IMR-90 (cell line): ENCODE measurements at regions not wholly inside any gene's neighbourhood (a gene's known extent, or its start where the extent isn't known, plus 50 kb on each side); places are given as distances from the start of the nearest gene placed in this dataset.

ENCODE experiments used
- ATAC-seq: fragments of 200-7000 bp; cut with Tn5 transposase; 2 replicates; pipeline ENCODE4 v1.9.1; 2020; ENCODE audit warnings: low read depth, mild to moderate bottlenecking, moderate library complexity
- BruUV-seq: library from RNA; stranded (reverse); fragments of 400-500 nt; replicated peaks from 2 replicates; lab custom pipeline; 2021; lab: Mats Ljungman, UMichigan
- CTCF ChIA-PET: fragments of 300-600 bp; formaldehyde crosslinking; extraction: SDS; loops from one replicate; lab custom pipeline; 2021; ENCODE audit warnings: antibody characterized with exemption; lab: Yijun Ruan, JAX
- POLR2A ChIA-PET: fragments of 300-600 bp; sonication (Branson Sonifier 250); formaldehyde crosslinking; loops from one replicate; lab custom pipeline; 2022; ENCODE audit warnings: antibody characterized with exemption; ENCODE audit not compliant: unreplicated experiment; lab: Charles Lee
- DNase-seq: peaks from one replicate; pipeline ENCODE4 v3.0.0; 2013
- H2AFZ ChIP-seq: replicated peaks from 2 replicates; pipeline ENCODE3; 2013; ENCODE audit warnings: low read length, mild to moderate bottlenecking; ENCODE audit not compliant: poor library complexity
- H2AK5ac ChIP-seq: 2 replicates; pipeline ENCODE4 v1.6.1; 2013; ENCODE audit warnings: low read depth, low read length, inconsistent platforms
- H2AK9ac ChIP-seq: replicated peaks from 2 replicates; pipeline ENCODE3; 2013; ENCODE audit warnings: mild to moderate bottlenecking, low read depth, low read length, moderate library complexity; ENCODE audit not compliant: poor library complexity
- H2BK120ac ChIP-seq: 2 replicates; pipeline ENCODE4 v1.6.1; 2013; ENCODE audit warnings: low read depth, low read length, inconsistent platforms
- H2BK15ac ChIP-seq: 3 replicates; pipeline ENCODE4 v1.6.1; 2013; ENCODE audit warnings: low read depth, low read length, inconsistent platforms
- H2BK20ac ChIP-seq: 2 replicates; pipeline ENCODE4 v1.6.1; 2013; ENCODE audit warnings: low read depth, mild to moderate bottlenecking, inconsistent platforms, low read length, moderate library complexity
- H2BK5ac ChIP-seq: 2 replicates; pipeline ENCODE4 v1.6.1; 2013; ENCODE audit warnings: mild to moderate bottlenecking, low read depth, low read length, inconsistent platforms; ENCODE audit not compliant: poor library complexity, severe bottlenecking
- H3K14ac ChIP-seq: replicated peaks from 2 replicates; pipeline ENCODE4 v1.6.1; 2013; ENCODE audit warnings: low read depth, low read length, inconsistent platforms
- H3K18ac ChIP-seq: 2 replicates; pipeline ENCODE4 v1.6.1; 2013; ENCODE audit warnings: low read depth, low read length, control low read depth
- H3K23ac ChIP-seq: 2 replicates; pipeline ENCODE4 v1.6.1; 2013; ENCODE audit warnings: low read depth, low read length, inconsistent platforms
- H3K27ac ChIP-seq: 2 replicates; pipeline ENCODE4 v1.5.1; 2013; ENCODE audit warnings: mild to moderate bottlenecking, control low read depth, low read length; ENCODE audit not compliant: insufficient read depth
- H3K27me3 ChIP-seq: 2 replicates; pipeline ENCODE4 v1.6.1; 2013; ENCODE audit warnings: low read length; ENCODE audit not compliant: control insufficient read depth, insufficient read depth
- H3K36me3 ChIP-seq: 2 replicates; pipeline ENCODE4 v1.6.1; 2013; ENCODE audit warnings: low read length, mixed read lengths; ENCODE audit not compliant: control insufficient read depth, insufficient read depth
- H3K4ac ChIP-seq: 2 replicates; pipeline ENCODE4 v1.6.1; 2013; ENCODE audit warnings: low read depth, low read length, inconsistent platforms
- H3K4me1 ChIP-seq: 2 replicates; pipeline ENCODE4 v1.6.1; 2013; ENCODE audit warnings: low read length, mixed read lengths; ENCODE audit not compliant: control insufficient read depth, insufficient read depth
- H3K4me2 ChIP-seq: 2 replicates; pipeline ENCODE4 v1.6.1; 2013; ENCODE audit warnings: low read depth, mild to moderate bottlenecking, control low read depth, low read length, moderate library complexity
- H3K4me3 ChIP-seq: 2 replicates; pipeline ENCODE4 v1.5.1; 2013; ENCODE audit warnings: low read depth, mild to moderate bottlenecking, control low read depth, low read length, moderate library complexity; ENCODE audit not compliant: insufficient read depth
- H3K56ac ChIP-seq: 2 replicates; pipeline ENCODE4 v1.6.1; 2013; ENCODE audit warnings: low read length, inconsistent platforms; ENCODE audit not compliant: insufficient read depth; ENCODE audit errors: extremely low read depth
- H3K79me1 ChIP-seq, 2 experiments: 2 replicates each; pipeline ENCODE4 v1.6.1; 2013; ENCODE audit warnings: low read length in 2 of 2, inconsistent platforms in 1 of 2, low read depth in 1 of 2
- H3K9ac ChIP-seq: 2 replicates; pipeline ENCODE4 v1.6.1; 2013; ENCODE audit warnings: low read depth, low read length, control low read depth
- H3K9me1 ChIP-seq: 2 replicates; pipeline ENCODE4 v1.6.1; 2013; ENCODE audit warnings: low read length, inconsistent platforms; ENCODE audit not compliant: insufficient read depth
- H3K9me3 ChIP-seq: 2 replicates; pipeline ENCODE4 v1.6.1; 2013; ENCODE audit warnings: low read length; ENCODE audit not compliant: control insufficient read depth, insufficient read depth
- H4K20me1 ChIP-seq: 2 replicates; pipeline ENCODE4 v1.6.1; 2013; ENCODE audit warnings: low read length, inconsistent platforms; ENCODE audit not compliant: insufficient read depth
- H4K5ac ChIP-seq: 2 replicates; pipeline ENCODE4 v1.6.1; 2013; ENCODE audit warnings: mild to moderate bottlenecking, low read depth, low read length, control low read depth
- H4K8ac ChIP-seq, 2 experiments: 2 replicates each; pipeline ENCODE4 v1.6.1; 2013; ENCODE audit warnings: low read depth in 2 of 2, low read length in 2 of 2, control low read depth in 1 of 2, inconsistent platforms in 1 of 2
- H4K91ac ChIP-seq: 2 replicates; pipeline ENCODE4 v1.6.1; 2013; ENCODE audit warnings: low read depth, low read length, inconsistent platforms; ENCODE audit not compliant: insufficient read depth
- CEBPB ChIP-seq: IDR thresholded peaks from 2 replicates; pipeline ENCODE4 v1.6.1; 2012; ENCODE audit warnings: low read depth, low read length, improper control_type of control experiment
- CHD1 ChIP-seq: IDR thresholded peaks from 2 replicates; pipeline ENCODE4 v1.6.1; 2012; ENCODE audit warnings: low read depth, low read length, improper control_type of control experiment
- FOS ChIP-seq: fragments of 150-350 bp; IDR thresholded peaks from 2 replicates; pipeline ENCODE4 v1.6.1; 2016; ENCODE audit warnings: low read depth, low read length
- MXI1 ChIP-seq: IDR thresholded peaks from 2 replicates; pipeline ENCODE4 v1.6.1; 2012; ENCODE audit warnings: low read depth, mild to moderate bottlenecking, low read length, moderate library complexity, borderline replicate concordance
- RAD21 ChIP-seq: IDR thresholded peaks from 2 replicates; pipeline ENCODE4 v1.6.1; 2012; ENCODE audit warnings: low read length, improper control_type of control experiment
- RCOR1 ChIP-seq: IDR thresholded peaks from 2 replicates; pipeline ENCODE4 v1.6.1; 2012; ENCODE audit warnings: mild to moderate bottlenecking, low read length, improper control_type of control experiment; ENCODE audit not compliant: insufficient replicate concordance
- WGBS, 2 experiments: methylation state at CpG; one replicate each; pipeline versions ENCODE4 v1.1.5 to v1.1.7; 2013; ENCODE audit warnings: missing lambda C conversion rate in 2 of 2; ENCODE audit not compliant: insufficient read length in 1 of 2; ENCODE audit errors: extremely low coverage in 2 of 2; 5-methylcytosine and 5-hydroxymethylcytosine counted together
- dilution Hi-C: fragments of 300-500 bp; cut with HindIII; formaldehyde crosslinking; loops from one replicate; pipeline ENCODE4 v1.14.3; 2018; ENCODE audit warnings: low sequenced_read_pairs; ENCODE audit not compliant: unreplicated experiment
- in situ Hi-C: fragments of 300-500 bp; cut with MboI; formaldehyde crosslinking; loops from 3 replicates; pipeline ENCODE4 v1.14.3; 2019; ENCODE audit warnings: low sequenced_read_pairs, inconsistent platforms, mixed read lengths
- intact Hi-C: fragments of 100-400 bp; cut with micrococcal nuclease; formaldehyde crosslinking; loops from 2 replicates; pipeline ENCODE4 v1.10.0; 2022
- TF ChIP-seq, protein P1 (sequence below): conservative IDR thresholded peaks from 2 replicates; pipeline ENCODE4 v1.5.1; 2012; ENCODE audit warnings: mild to moderate bottlenecking, low read depth, low read length, improper control_type of control experiment

GRCh38 chr19:31185261-31185660, 164.0 kb downstream of the TSHZ3 start:
- TF ChIP-seq CHD1 (no peak), CEBPB (no peak), RCOR1 (no peak), FOS (no peak), RAD21 (0 out of 2 replicates have a peak, but pooled peaks have one; percentile 6), MXI1 (no peak)
- TF ChIP-seq, protein P1, sequence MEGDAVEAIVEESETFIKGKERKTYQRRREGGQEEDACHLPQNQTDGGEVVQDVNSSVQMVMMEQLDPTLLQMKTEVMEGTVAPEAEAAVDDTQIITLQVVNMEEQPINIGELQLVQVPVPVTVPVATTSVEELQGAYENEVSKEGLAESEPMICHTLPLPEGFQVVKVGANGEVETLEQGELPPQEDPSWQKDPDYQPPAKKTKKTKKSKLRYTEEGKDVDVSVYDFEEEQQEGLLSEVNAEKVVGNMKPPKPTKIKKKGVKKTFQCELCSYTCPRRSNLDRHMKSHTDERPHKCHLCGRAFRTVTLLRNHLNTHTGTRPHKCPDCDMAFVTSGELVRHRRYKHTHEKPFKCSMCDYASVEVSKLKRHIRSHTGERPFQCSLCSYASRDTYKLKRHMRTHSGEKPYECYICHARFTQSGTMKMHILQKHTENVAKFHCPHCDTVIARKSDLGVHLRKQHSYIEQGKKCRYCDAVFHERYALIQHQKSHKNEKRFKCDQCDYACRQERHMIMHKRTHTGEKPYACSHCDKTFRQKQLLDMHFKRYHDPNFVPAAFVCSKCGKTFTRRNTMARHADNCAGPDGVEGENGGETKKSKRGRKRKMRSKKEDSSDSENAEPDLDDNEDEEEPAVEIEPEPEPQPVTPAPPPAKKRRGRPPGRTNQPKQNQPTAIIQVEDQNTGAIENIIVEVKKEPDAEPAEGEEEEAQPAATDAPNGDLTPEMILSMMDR = no peak
- in situ Hi-C loops (no loop called here), intact Hi-C loops (no loop called here), dilution Hi-C loops (no loop called here)
- no peak overlapping the region for H4K8ac ChIP-seq
- DNase-seq (no peak), ATAC-seq (no peak)
- no peak overlapping the region for H3K23ac ChIP-seq
- no peak overlapping the region for H4K91ac ChIP-seq
- peak overlapping the region; percentile 3; the same call in 1 of the 2 replicates for H2AK5ac ChIP-seq
- H3K18ac ChIP-seq = no peak overlapping the region
- H2BK5ac ChIP-seq = no peak overlapping the region
- H2BK120ac ChIP-seq = no peak overlapping the region
- H3K79me1 ChIP-seq = no peaks in the 10 kb centered on the region
- CTCF ChIA-PET = no interaction called here
- H3K14ac ChIP-seq = no peak overlapping the region
- no peak overlapping the region for H3K27ac ChIP-seq
- H2BK15ac ChIP-seq = no peak overlapping the region
- H4K20me1 ChIP-seq = no peaks in the 10 kb centered on the region
- WGBS, 2 experiments = no CpG with 5 or more reads among the region's 2 CpGs
- POLR2A ChIA-PET = no interaction called here
- H3K9ac ChIP-seq = no peak overlapping the region
- BruUV-seq = no TSS peak
- no peak overlapping the region for H3K4me2 ChIP-seq
- H2AK9ac ChIP-seq = no peak overlapping the region
- no peaks in the 10 kb centered on the region for H3K27me3 ChIP-seq
- H3K4me1 ChIP-seq = no peaks in the 10 kb centered on the region
- no peak overlapping the region for H4K5ac ChIP-seq
- peaks cover 2% of the 10 kb centered on the region; the same call in 1 of the 2 replicates for H3K9me3 ChIP-seq
- H3K4me3 ChIP-seq = no peak overlapping the region
- no peaks in the 10 kb centered on the region for H3K36me3 ChIP-seq
- no peaks in the 10 kb centered on the region for H3K9me1 ChIP-seq
- H2AFZ ChIP-seq = no peak overlapping the region
- no peak overlapping the region for H3K4ac ChIP-seq
- no peak overlapping the region for H3K56ac ChIP-seq
- H2BK20ac ChIP-seq = no peak overlapping the region
